RWPE1 (cell line): ENCODE measurements at regions not wholly inside any gene's neighbourhood (a gene's known extent, or its start where the extent isn't known, plus 50 kb on each side); places are given as distances from the start of the nearest gene placed in this dataset.
"Not testable (repeated sequence)": the region's sequence is repeated elsewhere in the genome, so short reads cannot be mapped to it uniquely, and the experiment has no call there.

Experiments
- CTCF ChIA-PET: fragments of 350-600 bp; sonication (Branson Sonifier 250); formaldehyde crosslinking; extraction: SDS; loops from one replicate; lab custom pipeline; 2021; lab: Yijun Ruan, JAX
- POLR2A ChIA-PET: fragments of 400-600 bp; formaldehyde crosslinking; extraction: SDS; loops from one replicate; lab custom pipeline; 2020; ENCODE audit warnings: antibody characterized with exemption; ENCODE audit not compliant: low non-redundant PET; lab: Yijun Ruan, JAX
- DNase-seq: peaks from one replicate; pipeline ENCODE4 v3.0.0; 2012; ENCODE audit warnings: low spot score
- H3K27ac ChIP-seq: fragments of 450-650 bp; 2 replicates; pipeline ENCODE4 v1.5.1; 2017
- TF ChIP-seq, protein P1 (sequence below): fragments of 450-650 bp; conservative IDR thresholded peaks from 2 replicates; pipeline ENCODE4 v1.5.1; 2017; ENCODE audit warnings: low read depth, mild to moderate bottlenecking

GRCh38 chr2:40668425-40668824 lies 216.5 kb upstream of the SLC8A1 start:
- no peak for DNase-seq
- TF ChIP-seq, protein P1, sequence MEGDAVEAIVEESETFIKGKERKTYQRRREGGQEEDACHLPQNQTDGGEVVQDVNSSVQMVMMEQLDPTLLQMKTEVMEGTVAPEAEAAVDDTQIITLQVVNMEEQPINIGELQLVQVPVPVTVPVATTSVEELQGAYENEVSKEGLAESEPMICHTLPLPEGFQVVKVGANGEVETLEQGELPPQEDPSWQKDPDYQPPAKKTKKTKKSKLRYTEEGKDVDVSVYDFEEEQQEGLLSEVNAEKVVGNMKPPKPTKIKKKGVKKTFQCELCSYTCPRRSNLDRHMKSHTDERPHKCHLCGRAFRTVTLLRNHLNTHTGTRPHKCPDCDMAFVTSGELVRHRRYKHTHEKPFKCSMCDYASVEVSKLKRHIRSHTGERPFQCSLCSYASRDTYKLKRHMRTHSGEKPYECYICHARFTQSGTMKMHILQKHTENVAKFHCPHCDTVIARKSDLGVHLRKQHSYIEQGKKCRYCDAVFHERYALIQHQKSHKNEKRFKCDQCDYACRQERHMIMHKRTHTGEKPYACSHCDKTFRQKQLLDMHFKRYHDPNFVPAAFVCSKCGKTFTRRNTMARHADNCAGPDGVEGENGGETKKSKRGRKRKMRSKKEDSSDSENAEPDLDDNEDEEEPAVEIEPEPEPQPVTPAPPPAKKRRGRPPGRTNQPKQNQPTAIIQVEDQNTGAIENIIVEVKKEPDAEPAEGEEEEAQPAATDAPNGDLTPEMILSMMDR, result no peak
- H3K27ac ChIP-seq, result no peak overlapping the region
- ChIA-PET POLR2A (no interaction called here), CTCF (no interaction called here)

GRCh38 chr2:40676134-40676790 lies 224.4 kb upstream of the SLC8A1 start:
- H3K27ac ChIP-seq, POLR2A ChIA-PET, DNase-seq, CTCF ChIA-PET: not testable (repeated sequence)

DNA sequence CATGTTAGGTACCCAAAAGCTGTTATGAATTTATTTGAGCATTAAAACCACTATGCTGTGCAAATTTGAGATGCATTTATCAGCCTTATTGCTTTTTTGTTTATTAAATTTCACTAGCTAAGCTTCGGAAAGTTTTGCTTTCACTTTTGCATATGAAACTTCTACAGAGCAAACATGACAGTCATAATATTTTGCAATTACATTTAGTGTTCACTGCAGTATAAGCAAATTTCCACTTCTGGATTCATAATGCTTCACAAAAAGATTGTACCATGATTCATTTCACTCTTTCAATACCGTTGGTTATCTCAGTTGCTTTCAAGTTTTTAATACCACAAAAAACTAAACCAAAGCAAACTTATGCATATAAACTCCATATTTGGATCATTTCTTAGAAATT lies 228.7 kb upstream of the SLC8A1 start:
- H3K27ac ChIP-seq, result no peak overlapping the region
- TF ChIP-seq, protein P1, result no peak
- no peak for DNase-seq
- ChIA-PET CTCF (no interaction called here), POLR2A (no interaction called here)

GRCh38 chr2:40690036-40690435 lies 238.1 kb upstream of the SLC8A1 start:
- DNase-seq, result no peak
- ChIA-PET POLR2A (no interaction called here), CTCF (interaction anchor here (0.6 kb wide), 1 partner anchor 1263 kb away, joined by 3 read pairs; no protein-coding TSS in a partner anchor)
- no peak overlapping the region for H3K27ac ChIP-seq
- TF ChIP-seq, protein P1, result no peak

- POLR2A ChIA-PET, result no interaction called here
- CTCF ChIA-PET, result interaction anchor here (0.6 kb wide), 1 partner anchor 1263 kb away, joined by 3 read pairs; no protein-coding TSS in a partner anchor
- TF ChIP-seq, protein P1, result no peak
- DNase-seq, result no peak
- H3K27ac ChIP-seq, result no peak overlapping the region
Observed at GRCh38 chr2:40690525-40690924, 238.6 kb upstream of the SLC8A1 start.

GRCh38 chr2:40700231-40700954 lies 248.5 kb upstream of the SLC8A1 start:
- POLR2A ChIA-PET, result no interaction called here
- H3K27ac ChIP-seq, result no peak overlapping the region
- DNase-seq, result no peak
- TF ChIP-seq, protein P1, result no peak
- CTCF ChIA-PET, result no interaction called here

DNA sequence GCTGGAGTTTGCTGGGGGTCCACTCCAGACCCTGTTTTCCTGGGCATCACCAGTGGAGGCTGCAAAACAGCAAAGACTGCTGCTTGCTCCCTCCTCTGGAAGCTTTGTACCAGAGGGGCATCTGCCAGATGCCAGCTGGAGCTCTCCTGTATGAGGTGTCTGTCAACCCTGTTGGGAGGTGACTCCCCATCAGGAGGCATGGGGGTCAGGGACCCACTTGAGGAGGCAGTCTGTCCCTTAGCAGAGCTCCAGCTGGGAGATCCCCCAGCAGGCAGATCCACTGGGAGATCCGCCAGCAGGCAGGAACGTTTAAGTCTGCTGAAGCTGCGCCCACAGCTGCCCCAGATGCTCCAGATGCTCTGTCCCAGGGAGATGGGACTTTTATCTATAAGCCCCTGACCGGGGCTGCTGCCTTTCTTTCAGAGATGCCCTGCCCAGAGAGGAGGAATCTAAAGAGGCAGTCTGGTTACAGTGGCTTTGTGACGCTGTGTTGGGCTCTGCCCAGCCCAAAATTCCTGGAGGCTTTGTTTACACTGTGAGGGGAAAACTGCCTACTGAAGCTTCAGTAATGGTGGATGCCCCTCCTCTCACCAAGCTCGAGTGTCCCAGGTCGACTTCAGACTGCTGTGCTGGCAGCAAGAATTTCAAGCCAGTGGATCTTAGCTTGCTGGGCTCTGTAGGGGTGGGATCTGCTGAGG lies 260.5 kb upstream of the SLC8A1 start:
- H3K27ac ChIP-seq, DNase-seq, POLR2A ChIA-PET: not testable (repeated sequence)
- CTCF ChIA-PET, result interaction anchor here (0.7 kb wide), 1 partner anchor 402 kb away, joined by 4 read pairs; no protein-coding TSS in a partner anchor
